ENCODE measurements at regions not wholly inside any gene's neighbourhood (a gene's known extent, or its start where the extent isn't known, plus 50 kb on each side); places are given as distances from the start of the nearest gene placed in this dataset.

- TF ChIP-seq POLR2AphosphoS5 (IDR thresholded peaks at IDR 0.05; ENCODE audit: borderline replicate concordance, low read depth, low read length) (no peak), EZH2 (IDR thresholded peaks at IDR 0.05) (no peak), FOXP2 (optimal IDR thresholded peaks at IDR 0.05; ENCODE audit: control extremely low read depth, extremely low read length, insufficient read depth) (no peak)
Observed at GRCh38 chr4:23062188-23062587, 369.5 kb downstream of the GBA3 start.
